ENCODE measurements at regions not wholly inside any gene's neighbourhood (a gene's known extent, or its start where the extent isn't known, plus 50 kb on each side); places are given as distances from the start of the nearest gene placed in this dataset.
"Not testable (repeated sequence)": the region's sequence is repeated elsewhere in the genome, so short reads cannot be mapped to it uniquely, and the experiment has no call there.

DNA sequence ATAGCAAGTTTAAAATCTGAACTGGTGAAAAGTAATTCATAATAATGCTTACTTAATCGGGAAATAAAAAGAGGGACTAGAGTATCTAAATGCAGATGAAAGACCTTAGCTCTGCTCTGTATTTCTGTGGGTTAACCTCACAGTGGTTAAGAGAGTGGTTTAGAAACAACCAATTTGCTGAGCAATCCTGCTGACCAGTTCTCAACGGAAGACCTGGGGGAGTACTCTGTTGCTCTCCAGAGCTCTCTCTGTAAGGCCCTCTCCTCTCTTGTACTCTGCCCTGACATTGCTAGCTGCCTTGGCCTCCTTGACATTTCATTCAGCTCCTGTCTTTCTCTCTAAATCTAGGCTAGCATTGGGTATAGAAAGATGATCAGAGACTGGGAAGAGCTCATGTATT lies 1186.6 kb upstream of the SEMA6A start:
- no peak for DNase-seq
- TF ChIP-seq GATA1 (IDR thresholded peaks at IDR 0.05; ENCODE audit: low read depth, low read length) (no peak), POLR2A (IDR thresholded peaks at IDR 0.05; ENCODE audit: low read length) (no peak)

DNA sequence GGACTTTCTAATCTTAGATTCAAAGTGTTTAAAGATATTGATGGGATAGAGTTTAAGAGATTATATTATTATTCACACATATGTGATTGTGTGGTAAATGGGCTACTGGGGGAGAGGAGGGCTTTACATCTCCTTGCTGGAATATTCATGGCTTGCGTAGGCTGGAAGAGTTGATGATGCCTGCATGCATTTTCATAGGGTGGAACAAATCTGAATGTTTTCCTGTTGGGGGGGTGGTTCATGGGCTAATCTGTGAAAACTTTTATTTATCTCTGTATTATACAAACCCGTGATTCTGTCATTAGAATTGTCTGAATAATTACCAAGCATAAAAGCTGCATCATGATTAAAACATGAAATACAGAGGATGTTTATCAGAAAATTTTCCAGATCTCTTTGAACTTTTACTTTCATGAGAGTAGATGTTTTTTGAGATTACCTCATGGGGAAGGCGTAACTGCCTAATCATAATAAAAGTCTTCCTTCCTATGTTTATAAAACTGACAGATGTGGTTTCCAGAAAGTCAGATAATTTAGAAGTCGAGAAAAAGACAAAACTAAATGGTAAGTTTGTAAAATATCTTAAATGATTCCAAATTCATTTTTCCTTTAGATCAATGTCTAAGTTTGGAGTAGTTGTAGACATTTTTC lies 1185.4 kb upstream of the SEMA6A start:
- no peak for DNase-seq
- TF ChIP-seq GATA1 (IDR thresholded peaks at IDR 0.05; ENCODE audit: low read depth, low read length) (no peak), POLR2A (IDR thresholded peaks at IDR 0.05; ENCODE audit: low read length) (no peak)

DNA sequence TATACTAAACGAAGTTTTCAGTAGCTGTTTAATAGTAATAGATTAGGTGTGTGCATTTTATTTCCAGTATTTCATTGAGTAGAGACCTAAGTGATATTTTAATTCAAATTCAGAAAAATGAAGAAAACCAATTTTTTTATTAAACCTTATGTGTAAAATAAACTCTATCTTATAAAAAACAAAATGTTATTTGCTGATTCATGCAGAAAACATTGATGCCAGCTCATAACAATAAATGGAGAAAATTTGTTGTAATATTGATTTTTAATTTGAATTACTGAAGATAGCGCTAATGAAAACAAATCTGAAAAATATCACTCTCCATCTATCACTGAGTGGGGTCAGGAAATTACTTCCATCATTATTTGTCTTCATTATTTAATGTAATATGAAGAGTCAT lies 1177.8 kb upstream of the SEMA6A start:
- TF ChIP-seq GATA1 (IDR thresholded peaks at IDR 0.05; ENCODE audit: low read depth, low read length) (no peak), POLR2A (IDR thresholded peaks at IDR 0.05; ENCODE audit: low read length) (no peak)

DNA sequence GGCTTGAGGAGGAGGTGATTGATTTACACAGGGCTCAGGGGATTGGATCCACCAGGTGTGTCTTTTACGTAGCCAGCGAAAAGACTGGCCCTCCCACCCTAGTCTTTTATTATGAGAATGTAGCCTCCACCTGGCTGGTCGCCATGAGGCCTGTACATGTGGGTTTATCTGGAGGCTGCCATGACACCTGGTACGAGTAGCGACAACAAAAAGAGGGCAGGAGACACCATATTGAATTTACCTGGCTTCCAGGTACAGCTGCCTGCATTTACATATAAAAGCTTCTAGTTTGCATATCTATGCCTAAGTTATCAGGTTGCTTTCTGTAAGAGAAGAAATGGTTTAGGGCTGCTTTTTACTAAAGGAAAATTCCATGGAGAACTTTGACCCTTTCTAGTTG lies 1173.7 kb upstream of the SEMA6A start:
- no peak for TF ChIP-seq GATA1 (IDR thresholded peaks at IDR 0.05; ENCODE audit: low read depth, low read length)
- TF ChIP-seq POLR2A (IDR thresholded peaks at IDR 0.05; ENCODE audit: low read length), result no peak

More for the DNA sequence above, 1177.8 kb upstream of the SEMA6A start:
- DNase-seq, result no peak

DNA sequence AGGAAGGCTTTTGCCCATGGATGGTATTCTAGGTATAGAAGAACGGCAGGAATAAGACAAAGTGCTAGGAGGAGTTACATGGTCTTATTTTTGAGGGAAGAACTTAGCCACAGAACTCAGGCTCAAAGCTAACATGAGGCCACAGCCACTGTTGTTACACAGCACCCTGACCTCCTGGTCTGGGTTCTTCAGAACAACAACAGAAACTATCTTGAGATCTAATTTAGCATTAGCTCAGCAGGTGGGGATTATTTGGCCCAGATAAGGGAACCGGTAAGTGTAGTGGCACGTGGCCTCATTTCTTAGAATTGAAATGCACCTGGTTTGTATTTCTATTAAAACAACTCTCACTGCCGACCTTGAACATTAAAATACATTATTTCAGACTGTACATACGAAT lies 1168.7 kb upstream of the SEMA6A start:
- TF ChIP-seq POLR2A (IDR thresholded peaks at IDR 0.05; ENCODE audit: low read length), result no peak
- TF ChIP-seq GATA1 (IDR thresholded peaks at IDR 0.05; ENCODE audit: low read depth, low read length), result no peak
- DNase-seq, result no peak

More for the DNA sequence above, 1173.7 kb upstream of the SEMA6A start:
- no peak for DNase-seq

DNA sequence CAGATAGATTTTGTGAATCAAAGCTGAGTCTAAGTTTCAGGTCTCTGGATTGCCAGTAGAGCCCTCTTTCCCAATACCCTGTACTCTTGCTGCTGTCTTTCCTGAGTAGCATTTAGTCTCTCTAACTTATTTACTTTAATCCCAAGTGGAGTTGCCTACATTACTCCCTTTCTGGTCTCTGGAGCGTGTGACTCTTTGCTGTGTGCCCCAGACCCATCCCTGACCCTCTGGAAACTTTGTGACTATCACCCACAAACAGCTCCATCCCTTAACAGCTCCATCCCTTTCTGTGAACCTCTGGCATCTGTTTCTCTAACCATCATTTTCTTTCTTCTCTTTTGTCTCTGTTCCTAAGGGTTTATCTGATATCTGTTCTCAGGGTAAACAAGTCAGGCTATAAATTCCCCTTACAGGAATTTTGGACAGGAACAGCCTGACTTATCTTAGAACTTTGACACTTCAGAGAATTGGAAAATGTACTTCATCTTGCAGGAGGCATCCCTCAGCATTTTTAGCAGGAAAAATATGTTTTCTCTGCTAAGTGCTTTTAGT lies 1167.1 kb upstream of the SEMA6A start:
- no peak for DNase-seq
- no peak for TF ChIP-seq POLR2A (IDR thresholded peaks at IDR 0.05; ENCODE audit: low read length)
- no peak for TF ChIP-seq GATA1 (IDR thresholded peaks at IDR 0.05; ENCODE audit: low read depth, low read length)

DNA sequence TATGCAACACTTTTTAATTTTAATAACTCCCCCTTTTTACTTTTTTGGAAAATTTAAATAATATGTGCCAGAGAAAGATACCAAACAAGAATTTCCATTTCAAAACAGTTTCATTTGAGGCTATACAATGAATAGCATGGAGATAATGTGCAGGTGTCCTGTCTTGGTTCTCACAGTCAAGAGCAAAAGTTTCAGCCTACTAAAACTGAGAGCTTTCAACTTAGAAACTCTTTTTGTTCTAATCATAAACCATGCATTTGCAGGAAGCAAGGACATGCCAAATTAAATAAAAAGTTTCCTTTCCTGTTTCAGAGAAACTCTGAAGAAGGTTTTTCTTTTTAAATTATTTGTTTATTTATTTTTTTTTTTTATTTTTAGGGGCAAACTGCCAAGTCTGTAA lies 1165.6 kb upstream of the SEMA6A start:
- TF ChIP-seq GATA1 (IDR thresholded peaks at IDR 0.05; ENCODE audit: low read depth, low read length) (no peak), POLR2A (IDR thresholded peaks at IDR 0.05; ENCODE audit: low read length) (no peak)

DNA sequence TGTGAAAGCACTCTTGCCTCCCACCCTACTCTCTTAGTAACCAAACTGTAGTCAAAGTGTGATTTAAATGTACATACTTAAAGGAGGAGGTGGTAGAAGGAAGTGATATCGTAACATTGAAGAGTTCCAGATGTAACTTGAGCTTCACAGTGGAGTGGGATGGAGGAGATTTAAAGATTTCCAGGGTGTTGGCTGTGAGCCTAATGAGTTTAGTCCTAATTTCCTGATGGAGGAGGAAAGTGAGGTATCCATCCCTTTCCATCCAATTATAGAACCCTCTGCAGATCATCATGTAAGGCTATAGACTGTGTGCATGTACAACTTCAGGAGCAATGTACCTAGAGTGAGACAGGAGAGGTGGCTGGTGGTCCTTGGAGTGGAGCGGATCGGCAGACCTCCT lies 1163.9 kb upstream of the SEMA6A start:
- TF ChIP-seq POLR2A (IDR thresholded peaks at IDR 0.05; ENCODE audit: low read length) (no peak), GATA1 (IDR thresholded peaks at IDR 0.05; ENCODE audit: low read depth, low read length) (no peak)
- DNase-seq, result no peak

More for the DNA sequence above, 1165.6 kb upstream of the SEMA6A start:
- no peak for DNase-seq

DNA sequence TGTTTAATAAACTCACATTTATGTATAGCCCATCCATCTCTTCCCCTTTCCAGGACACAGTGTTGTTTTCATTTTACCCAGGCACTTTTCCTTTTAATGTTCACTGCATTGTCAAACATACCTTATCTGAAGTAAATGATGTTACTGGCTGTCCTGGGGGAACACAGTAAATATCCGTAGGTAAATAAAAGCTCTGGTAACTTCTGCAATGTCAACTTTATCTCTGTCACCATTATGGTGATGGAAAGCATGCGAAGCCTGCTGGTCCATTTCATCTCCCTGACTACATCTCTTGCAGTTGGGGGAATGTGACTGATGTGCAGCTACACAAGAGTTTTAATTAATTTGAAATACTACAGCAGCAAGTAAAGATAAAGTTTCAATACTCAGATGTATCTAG lies 1162.1 kb upstream of the SEMA6A start:
- no peak for DNase-seq
- TF ChIP-seq POLR2A (IDR thresholded peaks at IDR 0.05; ENCODE audit: low read length) (no peak), GATA1 (IDR thresholded peaks at IDR 0.05; ENCODE audit: low read depth, low read length) (no peak)

DNA sequence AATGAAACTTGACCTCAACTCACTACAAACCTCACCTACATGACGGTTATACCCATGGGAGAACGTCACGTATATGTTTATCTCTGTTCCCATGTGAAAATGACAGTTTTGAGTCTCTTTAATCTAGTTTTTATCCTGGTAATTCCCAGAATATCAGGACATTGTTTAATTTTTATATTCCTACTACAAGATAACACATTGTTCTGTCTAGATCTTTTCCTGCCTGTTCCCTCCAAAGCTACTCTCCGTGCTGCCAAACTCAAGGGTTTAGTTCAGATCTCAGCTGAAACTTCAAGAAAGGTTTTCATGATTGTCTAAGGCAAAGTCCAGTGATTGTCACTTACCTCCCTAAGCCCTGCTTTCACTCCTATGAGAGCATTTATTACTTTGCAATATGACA lies 1159.4 kb upstream of the SEMA6A start:
- DNase-seq, result no peak
- TF ChIP-seq POLR2A (IDR thresholded peaks at IDR 0.05; ENCODE audit: low read length) (no peak), GATA1 (IDR thresholded peaks at IDR 0.05; ENCODE audit: low read depth, low read length) (no peak)

DNA sequence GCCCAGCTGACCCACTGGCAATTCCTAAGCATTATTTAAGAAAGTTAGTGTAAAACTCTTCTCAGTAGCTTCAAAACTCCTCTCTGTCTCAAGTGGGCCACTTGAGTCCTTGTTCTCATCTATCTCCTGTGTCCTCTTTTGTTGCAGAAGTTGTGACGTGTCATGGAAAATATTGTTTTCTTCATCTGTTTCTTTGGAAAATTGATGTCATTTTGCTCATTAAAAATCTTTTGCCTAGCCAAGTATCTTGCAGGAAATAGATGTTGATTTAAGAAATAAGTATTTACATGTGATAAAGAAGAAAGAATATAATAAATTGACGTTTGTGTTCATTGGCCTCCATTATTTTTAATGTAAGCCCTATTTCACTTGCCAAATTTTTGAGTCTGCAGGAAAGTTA lies 1158.4 kb upstream of the SEMA6A start:
- TF ChIP-seq POLR2A (IDR thresholded peaks at IDR 0.05; ENCODE audit: low read length) (no peak), GATA1 (IDR thresholded peaks at IDR 0.05; ENCODE audit: low read depth, low read length) (no peak)

DNA sequence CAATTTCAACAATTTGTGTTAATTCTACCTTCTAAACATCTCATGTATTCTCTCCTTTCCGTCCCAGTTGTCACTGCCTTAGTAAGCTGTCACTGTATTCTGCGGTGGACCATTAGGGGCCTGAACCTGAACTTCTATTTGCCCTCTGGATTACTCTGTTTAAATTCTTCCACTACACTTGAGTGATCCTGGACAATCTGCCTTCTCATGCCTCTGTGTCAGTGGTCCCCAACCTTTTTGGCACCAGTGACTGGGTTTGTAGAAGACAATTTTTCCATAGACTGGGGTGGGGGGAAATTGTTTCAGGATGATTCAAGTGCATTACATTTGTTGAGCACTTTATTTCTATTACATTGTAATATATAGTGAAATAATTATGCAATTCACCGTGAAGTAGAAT lies 1157.6 kb upstream of the SEMA6A start:
- TF ChIP-seq POLR2A (IDR thresholded peaks at IDR 0.05; ENCODE audit: low read length) (no peak), GATA1 (IDR thresholded peaks at IDR 0.05; ENCODE audit: low read depth, low read length) (no peak)
- no peak for DNase-seq

More for the DNA sequence above, 1158.4 kb upstream of the SEMA6A start:
- DNase-seq, result no peak

DNA sequence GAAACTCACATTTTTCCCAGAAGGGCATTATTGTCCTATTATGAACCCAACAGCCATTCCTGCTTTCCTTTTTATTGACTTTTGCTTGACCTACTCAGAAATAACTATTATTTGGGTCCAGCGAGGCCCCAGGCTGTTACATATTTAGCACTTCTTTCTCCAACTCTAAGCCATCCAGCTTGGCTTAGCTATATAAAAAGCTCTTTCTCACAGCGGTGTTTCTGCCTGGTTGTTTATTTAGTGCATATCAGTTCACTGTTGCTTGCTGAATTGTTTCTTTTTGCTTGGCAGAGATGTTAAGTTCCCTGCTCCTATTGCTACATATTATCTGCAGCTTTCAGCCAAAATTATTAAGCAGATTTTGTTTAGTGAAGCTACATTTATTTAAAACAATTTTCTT lies 1156.8 kb upstream of the SEMA6A start:
- no peak for TF ChIP-seq GATA1 (IDR thresholded peaks at IDR 0.05; ENCODE audit: low read depth, low read length)

DNA sequence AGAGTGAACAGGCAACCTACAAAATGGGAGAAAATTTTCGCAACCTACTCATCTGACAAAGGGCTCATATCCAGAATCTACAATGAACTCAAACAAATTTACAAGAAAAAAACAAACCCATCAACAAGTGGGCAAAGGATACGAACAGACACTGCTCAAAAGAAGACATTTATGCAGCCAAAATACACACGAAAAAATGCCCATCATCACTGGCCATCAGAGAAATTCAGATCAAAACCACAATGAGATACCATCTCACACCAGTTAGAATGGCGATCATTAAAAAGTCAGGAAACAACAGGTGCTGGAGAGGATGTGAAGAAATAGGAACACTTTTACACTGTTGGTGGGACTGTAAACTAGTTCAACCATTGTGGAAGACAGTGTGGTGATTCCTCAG lies 1146.2 kb upstream of the SEMA6A start:
- not testable (repeated sequence) for DNase-seq

More for the DNA sequence above, 1156.8 kb upstream of the SEMA6A start:
- DNase-seq, result no peak

DNA sequence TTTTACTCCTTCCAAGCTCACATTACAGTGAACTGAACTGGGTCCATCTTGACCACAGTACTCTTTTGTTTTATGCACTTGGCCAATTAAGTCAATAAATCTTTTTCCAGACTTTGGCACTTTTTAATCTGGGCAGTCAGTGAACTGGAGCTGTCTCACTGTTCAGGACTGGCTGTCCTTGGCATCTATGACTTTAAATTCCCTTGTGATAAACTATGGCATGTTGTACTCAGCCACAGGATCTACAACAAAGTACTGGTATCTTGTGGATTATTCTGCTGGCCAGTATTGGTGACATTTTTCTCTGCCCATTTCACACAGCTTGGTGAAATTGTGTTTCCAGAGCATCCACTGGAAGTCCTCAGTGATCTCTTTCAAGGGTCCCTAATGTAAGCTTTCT lies 1144.8 kb upstream of the SEMA6A start:
- DNase-seq, result no peak
- TF ChIP-seq POLR2A (IDR thresholded peaks at IDR 0.05; ENCODE audit: low read length) (no peak), GATA1 (IDR thresholded peaks at IDR 0.05; ENCODE audit: low read depth, low read length) (no peak)
